HepG2 (cell line): ENCODE measurements at regions not wholly inside any gene's neighbourhood (a gene's known extent, or its start where the extent isn't known, plus 50 kb on each side); places are given as distances from the start of the nearest gene placed in this dataset.

Source experiments
- ARID5B ChIP-seq: IDR thresholded peaks from 2 replicates; pipeline ENCODE4 v1.4.0; 2020; ENCODE audit warnings: mild to moderate bottlenecking, missing genetic modification reagents
- DNMT3B ChIP-seq: conservative IDR thresholded peaks from 2 replicates; pipeline ENCODE4 v1.6.1; 2016; ENCODE audit warnings: missing biosample characterization, control low read depth
- FOSL2 ChIP-seq: sonication (generic); formaldehyde crosslinking; IDR thresholded peaks from 2 replicates; pipeline ENCODE4 v1.4.0; 2020; ENCODE audit warnings: missing genetic modification reagents
- FOXJ3 ChIP-seq: sonication (generic); formaldehyde crosslinking; IDR thresholded peaks from 2 replicates; pipeline ENCODE4 v1.4.0; 2020; ENCODE audit warnings: missing genetic modification reagents, mild to moderate bottlenecking, borderline replicate concordance
- FOXK1 ChIP-seq: sonication (generic); formaldehyde crosslinking; IDR thresholded peaks from 2 replicates; pipeline ENCODE4 v1.4.0; 2020; ENCODE audit warnings: low read depth, missing genetic modification reagents, borderline replicate concordance
- FOXM1 ChIP-seq: sonication (generic); formaldehyde crosslinking; IDR thresholded peaks from 2 replicates; pipeline ENCODE4 v1.5.0; 2020; ENCODE audit warnings: missing genetic modification reagents
- HDAC2 ChIP-seq: sonication (generic); formaldehyde crosslinking; IDR thresholded peaks from 2 replicates; pipeline ENCODE4 v1.4.0; 2020; ENCODE audit warnings: missing genetic modification reagents
- ISL2 ChIP-seq: sonication (generic); formaldehyde crosslinking; IDR thresholded peaks from 2 replicates; pipeline ENCODE4 v1.5.0; 2020; ENCODE audit warnings: missing genetic modification reagents
- JDP2 ChIP-seq: sonication (generic); formaldehyde crosslinking; IDR thresholded peaks from 2 replicates; pipeline ENCODE4 v1.8.1; 2022; ENCODE audit warnings: missing genetic modification reagents, borderline replicate concordance
- KLF11 ChIP-seq: IDR thresholded peaks from 2 replicates; pipeline ENCODE4 v1.6.1; 2016; ENCODE audit warnings: missing compliant biosample characterization
- NR2F1 ChIP-seq, 2 experiments: fragments of 450-650 bp in 1 of 2; formaldehyde crosslinking in 1 of 2; IDR thresholded peaks; 2 replicates each; pipeline versions ENCODE4 v1.5.0 to v1.6.1; 2016 to 2020; ENCODE audit warnings: mild to moderate bottlenecking in 1 of 2, missing compliant biosample characterization in 1 of 2, missing genetic modification reagents in 1 of 2, moderate library complexity in 1 of 2
- NR2F6 ChIP-seq, 2 experiments: IDR thresholded peaks; 2 replicates each; pipeline ENCODE4 v1.6.1; 2016; ENCODE audit warnings: antibody characterized with exemption in 1 of 2, mild to moderate bottlenecking in 1 of 2
- NR3C1 ChIP-seq: sonication (generic); formaldehyde crosslinking; IDR thresholded peaks from 2 replicates; pipeline ENCODE4 v1.4.0; 2020; ENCODE audit warnings: missing genetic modification reagents
- RARA ChIP-seq: IDR thresholded peaks from 2 replicates; pipeline ENCODE4 v1.6.1; 2016; ENCODE audit warnings: missing genetic modification reagents, missing compliant biosample characterization
- RARG ChIP-seq: sonication (generic); formaldehyde crosslinking; IDR thresholded peaks from 2 replicates; pipeline ENCODE4 v1.4.0; 2020; ENCODE audit warnings: low read depth, mild to moderate bottlenecking, missing genetic modification reagents
- RCOR2 ChIP-seq: IDR thresholded peaks from 2 replicates; pipeline ENCODE4 v1.6.1; 2016; ENCODE audit warnings: missing biosample characterization, missing genetic modification reagents
- SALL1 ChIP-seq: sonication (generic); formaldehyde crosslinking; IDR thresholded peaks from 2 replicates; pipeline ENCODE4 v1.8.0; 2022; ENCODE audit warnings: mild to moderate bottlenecking, missing genetic modification reagents
- SIN3A ChIP-seq: IDR thresholded peaks from 2 replicates; pipeline ENCODE4 v1.6.1; 2011; ENCODE audit warnings: low read depth, mild to moderate bottlenecking, control low read depth, low read length, borderline replicate concordance
- SOX13 ChIP-seq, 3 experiments: fragments of 450-650 bp in 1 of 3; sonication (generic) in 1 of 3; formaldehyde crosslinking in 1 of 3; IDR thresholded peaks in 2 of 3; conservative IDR thresholded peaks in 1 of 3; 2 replicates each; pipeline versions ENCODE4 v1.5.0 to v1.6.1; 2016 to 2020; ENCODE audit warnings: antibody characterized with exemption in 1 of 3, mild to moderate bottlenecking in 1 of 3, missing compliant biosample characterization in 1 of 3, missing genetic modification reagents in 1 of 3, moderate library complexity in 1 of 3
- TP53 ChIP-seq: sonication (generic); formaldehyde crosslinking; conservative IDR thresholded peaks from 2 replicates; pipeline ENCODE4 v1.4.0; 2020; ENCODE audit warnings: missing genetic modification reagents
- ZNF33A ChIP-seq: sonication (generic); formaldehyde crosslinking; IDR thresholded peaks from 2 replicates; pipeline ENCODE4 v1.5.1; 2020; ENCODE audit warnings: missing genetic modification reagents, mild to moderate bottlenecking, moderate library complexity, borderline replicate concordance
- ZNF607 ChIP-seq: sonication (generic); formaldehyde crosslinking; IDR thresholded peaks from 2 replicates; pipeline ENCODE4 v1.5.1; 2020; ENCODE audit warnings: missing genetic modification reagents, mild to moderate bottlenecking, borderline replicate concordance
- ZNF660 ChIP-seq: sonication (generic); formaldehyde crosslinking; IDR thresholded peaks from 2 replicates; pipeline ENCODE4 v1.5.1; 2020; ENCODE audit warnings: mild to moderate bottlenecking, low read depth, missing genetic modification reagents, borderline replicate concordance
- TF ChIP-seq, protein P1 (sequence below): sonication (generic); formaldehyde crosslinking; IDR thresholded peaks from 2 replicates; pipeline ENCODE4 v1.5.0; 2020; ENCODE audit warnings: mild to moderate bottlenecking, missing genetic modification reagents

GRCh38 chr10:28774051-28774995 is 97.0 kb downstream of the BAMBI start (continued):
- TF ChIP-seq RARG (no peak), ISL2 (CRISPR knock-in tag) (peak; percentile 89), FOXK1 (CRISPR knock-in tag) (0 out of 2 replicates have a peak, but pooled peaks have one; percentile 32), SALL1 (CRISPR knock-in tag) (peak; percentile 50; the same call in 1 of the 2 replicates), FOSL2 (CRISPR knock-in tag) (peak; percentile 74), KLF11 (CRISPR knock-in tag) (no peak), FOXJ3 (CRISPR knock-in tag) (peak; percentile 64; the same call in 1 of the 2 replicates), NR3C1 (CRISPR knock-in tag) (no peak), FOXM1 (no peak), JDP2 (CRISPR knock-in tag) (no peak), TP53 (CRISPR knock-in tag) (0 out of 2 replicates have a peak, but pooled peaks have one; percentile 26), NR2F1 (CRISPR knock-in tag; IDR thresholded peaks at IDR 0.05) (peak; percentile 82 to 84), DNMT3B (CRISPR knock-in tag) (no peak), ZNF33A (CRISPR knock-in tag) (no peak), HDAC2 (CRISPR knock-in tag) (peak; percentile 45; the same call in 1 of the 2 replicates), RCOR2 (CRISPR knock-in tag) (peak; percentile 60; the same call in 1 of the 2 replicates), ZNF660 (CRISPR knock-in tag) (no peak), ZNF607 (CRISPR knock-in tag) (no peak), NR2F6 (IDR thresholded peaks at IDR 0.05) (peak; percentile 94), NR2F6 (CRISPR knock-in tag; IDR thresholded peaks at IDR 0.05) (peak; percentile 92), SOX13 (IDR thresholded peaks at IDR 0.05) (no peak), SOX13 (CRISPR knock-in tag; conservative IDR thresholded peaks at IDR 0.05 in 1 of 2, IDR thresholded peaks at IDR 0.05 in 1 of 2) (peak in 1 of 2 experiments; percentile 87; a peak in 2 of 4 replicates), SIN3A (no peak), ARID5B (CRISPR knock-in tag) (peak; percentile 95), RARA (CRISPR knock-in tag) (peak; percentile 38; the same call in 1 of the 2 replicates)
- TF ChIP-seq, protein P1, sequence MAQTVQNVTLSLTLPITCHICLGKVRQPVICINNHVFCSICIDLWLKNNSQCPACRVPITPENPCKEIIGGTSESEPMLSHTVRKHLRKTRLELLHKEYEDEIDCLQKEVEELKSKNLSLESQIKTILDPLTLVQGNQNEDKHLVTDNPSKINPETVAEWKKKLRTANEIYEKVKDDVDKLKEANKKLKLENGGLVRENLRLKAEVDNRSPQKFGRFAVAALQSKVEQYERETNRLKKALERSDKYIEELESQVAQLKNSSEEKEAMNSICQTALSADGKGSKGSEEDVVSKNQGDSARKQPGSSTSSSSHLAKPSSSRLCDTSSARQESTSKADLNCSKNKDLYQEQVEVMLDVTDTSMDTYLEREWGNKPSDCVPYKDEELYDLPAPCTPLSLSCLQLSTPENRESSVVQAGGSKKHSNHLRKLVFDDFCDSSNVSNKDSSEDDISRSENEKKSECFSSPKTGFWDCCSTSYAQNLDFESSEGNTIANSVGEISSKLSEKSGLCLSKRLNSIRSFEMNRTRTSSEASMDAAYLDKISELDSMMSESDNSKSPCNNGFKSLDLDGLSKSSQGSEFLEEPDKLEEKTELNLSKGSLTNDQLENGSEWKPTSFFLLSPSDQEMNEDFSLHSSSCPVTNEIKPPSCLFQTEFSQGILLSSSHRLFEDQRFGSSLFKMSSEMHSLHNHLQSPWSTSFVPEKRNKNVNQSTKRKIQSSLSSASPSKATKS = no peak
